SH-SY5Y (cell line): ENCODE measurements at regions not wholly inside any gene's neighbourhood (a gene's known extent, or its start where the extent isn't known, plus 50 kb on each side); places are given as distances from the start of the nearest gene placed in this dataset.

ENCODE experiments used
- GATA2 ChIP-seq: IDR thresholded peaks from 2 replicates; pipeline ENCODE4 v1.6.1; 2011; ENCODE audit warnings: mild to moderate bottlenecking, low read depth, low read length
- GATA3 ChIP-seq: IDR thresholded peaks from 2 replicates; pipeline ENCODE4 v1.6.1; 2011; ENCODE audit warnings: low read depth, mild to moderate bottlenecking, low read length, moderate library complexity

DNA sequence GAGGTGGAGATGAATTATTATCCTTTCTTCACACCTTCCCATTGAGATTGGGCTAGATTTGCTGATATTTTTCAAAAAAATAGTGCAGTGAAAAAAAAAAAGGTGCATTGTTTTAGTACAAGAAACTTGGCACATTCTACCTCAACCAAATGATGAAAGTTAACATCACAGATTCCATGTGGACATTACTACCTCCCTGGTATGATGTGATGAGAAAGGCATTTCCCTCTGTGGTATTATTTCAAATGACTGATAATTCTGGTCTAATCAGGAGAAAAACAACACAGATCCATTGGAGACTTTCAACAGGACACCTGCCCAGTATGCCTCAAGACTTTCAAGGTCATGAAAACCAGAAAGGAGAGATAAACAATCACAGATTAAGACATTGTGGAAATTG lies 313.4 kb downstream of the BCHE start:
- TF ChIP-seq GATA3 (no peak), GATA2 (no peak)
